T-cell (primary cell): ENCODE measurements at regions not wholly inside any gene's neighbourhood (a gene's known extent, or its start where the extent isn't known, plus 50 kb on each side); places are given as distances from the start of the nearest gene placed in this dataset.
"Not testable (repeated sequence)": the region's sequence is repeated elsewhere in the genome, so short reads cannot be mapped to it uniquely, and the experiment has no call there.

Experiments
- ATAC-seq, 4 experiments: fragments of 200-7000 bp in 3 of 4; fragments of 150-1000 bp in 1 of 4; cut with Tn5 transposase; replicated peaks in 1 of 4; 1 replicate in 3 of 4; 2 replicates in 1 of 4; pipeline ENCODE4 v1.10.0; 2021; ENCODE audit warnings: moderate library complexity in 3 of 4, mild to moderate bottlenecking in 2 of 4, moderate number of reproducible peaks in 1 of 4
- CTCF ChIA-PET, 2 donors: fragments of 300-600 bp; sonication (Branson Sonifier 250); formaldehyde crosslinking; loops; one replicate each; lab custom pipeline; 2022; ENCODE audit warnings: antibody characterized with exemption in 2 of 2; lab: Charles Lee
- POLR2A ChIA-PET, 2 donors: fragments of 300-600 bp; sonication (Branson Sonifier 250); formaldehyde crosslinking; loops; one replicate each; lab custom pipeline; 2022; ENCODE audit warnings: antibody characterized with exemption in 2 of 2; lab: Charles Lee
- DNase-seq, 35 experiments: peaks; one replicate each; pipeline versions ENCODE4 v3.0.0 to v3.0.0-alpha.2; 2013 to 2023
- H3K27ac ChIP-seq: one replicate; pipeline ENCODE4 v1.5.1; 2013; ENCODE audit warnings: low read length
- H3K27me3 ChIP-seq, 2 experiments: replicated peaks in 1 of 2; 1 replicate in 1 of 2; 2 replicates in 1 of 2; pipeline versions ENCODE4 v1.6.1 to v1.7.0; 2013; ENCODE audit warnings: low read length in 1 of 2, mixed read lengths in 1 of 2; ENCODE audit not compliant: control insufficient read depth in 2 of 2, insufficient read depth in 2 of 2; ENCODE audit errors: extremely low read depth in 1 of 2
- H3K36me3 ChIP-seq, 2 donors: 1 replicate in 1 of 2; 2 replicates in 1 of 2; pipeline versions ENCODE4 v1.6.1 to v1.7.0; 2013; ENCODE audit warnings: low read length in 1 of 2; ENCODE audit not compliant: control insufficient read depth in 2 of 2, insufficient read depth in 1 of 2; ENCODE audit errors: extremely low read depth in 1 of 2
- H3K4me1 ChIP-seq, 2 experiments: 1 replicate in 1 of 2; 2 replicates in 1 of 2; pipeline versions ENCODE4 v1.6.1 to v1.7.0; 2013; ENCODE audit warnings: low read length in 2 of 2, mixed read lengths in 1 of 2; ENCODE audit not compliant: insufficient read depth in 2 of 2, control insufficient read depth in 1 of 2; ENCODE audit errors: extremely low read depth in 1 of 2
- H3K4me3 ChIP-seq, 2 donors: 1 replicate in 1 of 2; 2 replicates in 1 of 2; pipeline versions ENCODE4 v1.5.1 to v1.7.0; 2013; ENCODE audit warnings: mild to moderate bottlenecking in 2 of 2, low read length in 1 of 2, moderate library complexity in 1 of 2; ENCODE audit not compliant: control insufficient read depth in 1 of 2; ENCODE audit errors: extremely low read depth in 1 of 2
- H3K9me3 ChIP-seq: 2 replicates; pipeline ENCODE4 v1.7.0; 2013
- H3K27ac Mint-ChIP-seq, 2 donors: one replicate each; pipeline ENCODE4 v1.8.0; 2020 to 2021; ENCODE audit warnings: mild to moderate bottlenecking in 2 of 2, mixed read lengths in 2 of 2
- H3K27me3 Mint-ChIP-seq, 2 donors: one replicate each; pipeline ENCODE4 v1.8.0; 2021 to 2022; ENCODE audit warnings: mixed read lengths in 2 of 2
- H3K36me3 Mint-ChIP-seq: one replicate; pipeline ENCODE4 v1.8.0; 2021; ENCODE audit warnings: mixed read lengths
- H3K4me1 Mint-ChIP-seq, 3 donors: one replicate each; pipeline ENCODE4 v1.8.0; 2020 to 2022; ENCODE audit warnings: mixed read lengths in 3 of 3, mild to moderate bottlenecking in 1 of 3
- H3K4me3 Mint-ChIP-seq, 3 donors: one replicate each; pipeline ENCODE4 v1.8.0; 2020 to 2022; ENCODE audit warnings: mild to moderate bottlenecking in 3 of 3, mixed read lengths in 3 of 3, moderate library complexity in 3 of 3
- H3K9me3 Mint-ChIP-seq, 3 donors: one replicate each; pipeline ENCODE4 v1.8.0; 2020 to 2022; ENCODE audit warnings: mixed read lengths in 3 of 3
- WGBS: methylation state at CpG from one replicate; pipeline ENCODE4 v1.1.5; 2013; ENCODE audit warnings: missing lambda C conversion rate; ENCODE audit not compliant: insufficient coverage; 5-methylcytosine and 5-hydroxymethylcytosine counted together

GRCh38 chr7:146057958-146058357 is 58.6 kb upstream of the CNTNAP2 start:
- H3K27me3 ChIP-seq, result no peaks in the 10 kb centered on the region
- no peaks in the 10 kb centered on the region for H3K27me3 Mint-ChIP-seq
- no peaks in the 10 kb centered on the region for H3K4me1 Mint-ChIP-seq
- ATAC-seq (no peak), DNase-seq (no peak)
- 77% methylated on average over 5 of the region's 6 CpGs for WGBS
- no peak overlapping the region for H3K27ac Mint-ChIP-seq
- H3K36me3 Mint-ChIP-seq, result no peaks in the 10 kb centered on the region
- H3K9me3 Mint-ChIP-seq, result peaks cover 3 to 19% (median 17%) of the 10 kb centered on the region in 3 donors
- H3K4me3 Mint-ChIP-seq, result no peak overlapping the region
- no peak overlapping the region for H3K27ac ChIP-seq
- H3K36me3 ChIP-seq, result no peaks in the 10 kb centered on the region
- no peaks in the 10 kb centered on the region for H3K4me1 ChIP-seq
- H3K9me3 ChIP-seq, result no peaks in the 10 kb centered on the region
- H3K4me3 ChIP-seq, result no peak overlapping the region
- CTCF ChIA-PET, result no interaction called here
- POLR2A ChIA-PET, result no interaction called here

DNA sequence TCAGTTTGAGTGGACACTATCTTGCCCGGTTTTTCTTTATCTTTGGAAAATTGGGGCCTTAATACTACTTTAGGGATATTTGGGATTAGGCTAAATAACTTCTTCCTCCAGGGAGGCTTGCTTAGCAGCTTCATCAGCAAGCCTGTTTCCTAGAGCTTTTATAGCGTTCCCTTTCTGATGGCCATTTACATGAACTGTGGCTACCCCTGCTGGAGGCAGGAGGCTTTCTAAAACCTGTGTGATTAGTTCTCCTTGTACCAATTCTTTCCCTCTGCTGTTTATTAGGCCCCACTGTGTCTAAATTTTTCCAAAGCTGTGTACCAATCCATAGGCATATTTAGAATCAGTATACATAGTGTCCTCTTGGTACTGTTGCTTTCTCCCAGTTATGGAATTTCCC is 61.7 kb upstream of the CNTNAP2 start:
- WGBS, result 60% methylated on average over 1 of the region's 2 CpGs
- Histone ChIP-seq H3K4me1 (no peaks in the 10 kb centered on the region), H3K9me3 (no peaks in the 10 kb centered on the region), H3K27me3 (no peaks in the 10 kb centered on the region), H3K27ac (no peak overlapping the region), H3K36me3 (no peaks in the 10 kb centered on the region), H3K4me3 (no peak overlapping the region)
- Mint-ChIP-seq H3K4me1 (no peaks in the 10 kb centered on the region), H3K27me3 (no peaks in the 10 kb centered on the region), H3K36me3 (no peaks in the 10 kb centered on the region), H3K9me3 (peaks cover 7 to 22% (median 19%) of the 10 kb centered on the region in 3 donors), H3K27ac (no peak overlapping the region), H3K4me3 (no peak overlapping the region)
- CTCF ChIA-PET, result no interaction called here
- POLR2A ChIA-PET, result no interaction called here
- no peak for DNase-seq
- no peak for ATAC-seq

DNA sequence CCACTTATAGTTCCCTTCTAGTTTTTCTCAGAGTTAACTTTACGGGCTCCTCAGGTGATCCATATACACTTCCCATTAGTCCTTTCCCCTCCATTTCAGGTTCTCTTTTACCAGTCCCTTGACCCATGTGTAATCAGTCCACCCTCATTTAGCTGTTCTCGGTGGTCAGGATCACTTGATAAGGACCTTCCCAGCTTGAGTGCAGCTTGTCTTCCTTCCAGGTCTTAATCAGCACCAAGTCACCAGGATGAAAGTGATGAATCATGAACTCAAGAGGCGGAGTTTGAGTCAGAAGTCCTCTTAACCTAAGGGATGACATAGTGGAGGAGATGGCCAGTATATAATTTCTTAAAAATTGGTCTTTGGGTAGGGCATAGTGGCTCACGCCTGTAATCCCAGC is 63.1 kb upstream of the CNTNAP2 start:
- Histone ChIP-seq H3K27ac (no peak overlapping the region), H3K36me3 (no peaks in the 10 kb centered on the region), H3K27me3 (no peaks in the 10 kb centered on the region), H3K4me3 (no peak overlapping the region), H3K4me1 (no peaks in the 10 kb centered on the region), H3K9me3 (no peaks in the 10 kb centered on the region)
- ChIA-PET CTCF (no interaction called here), POLR2A (no interaction called here)
- WGBS, result 90% methylated on average over 2 of the region's 4 CpGs
- H3K4me1 Mint-ChIP-seq, result no peaks in the 10 kb centered on the region
- DNase-seq (no peak), ATAC-seq (no peak)
- H3K27me3 Mint-ChIP-seq, result no peaks in the 10 kb centered on the region
- peaks cover 7 to 24% (median 13%) of the 10 kb centered on the region in 3 donors for H3K9me3 Mint-ChIP-seq
- H3K4me3 Mint-ChIP-seq, result no peak overlapping the region
- no peaks in the 10 kb centered on the region for H3K36me3 Mint-ChIP-seq
- H3K27ac Mint-ChIP-seq, result no peak overlapping the region

GRCh38 chr7:146043310-146043709 is 73.3 kb upstream of the CNTNAP2 start:
- WGBS, result 93% methylated on average over 7 of the region's 14 CpGs
- H3K4me1 ChIP-seq, ATAC-seq, H3K27me3 ChIP-seq, H3K36me3 Mint-ChIP-seq, H3K4me1 Mint-ChIP-seq, H3K36me3 ChIP-seq, POLR2A ChIA-PET, H3K4me3 ChIP-seq, DNase-seq, H3K27ac Mint-ChIP-seq, H3K27ac ChIP-seq, H3K4me3 Mint-ChIP-seq, H3K27me3 Mint-ChIP-seq, H3K9me3 ChIP-seq, CTCF ChIA-PET: not testable (repeated sequence)
- peaks cover 0 to 13% (median 4%) of the 10 kb centered on the region in 3 donors for H3K9me3 Mint-ChIP-seq

GRCh38 chr7:146028251-146028750 is 88.3 kb upstream of the CNTNAP2 start:
- no peak for DNase-seq
- peaks cover 14 to 28% (median 17%) of the 10 kb centered on the region in 3 donors for H3K9me3 Mint-ChIP-seq
- POLR2A ChIA-PET, result no interaction called here
- no peak for ATAC-seq
- Histone ChIP-seq H3K36me3 (no peaks in the 10 kb centered on the region), H3K9me3 (no peaks in the 10 kb centered on the region), H3K4me3 (no peak overlapping the region), H3K27ac (no peak overlapping the region), H3K27me3 (no peaks in the 10 kb centered on the region), H3K4me1 (no peaks in the 10 kb centered on the region)
- no peak overlapping the region for H3K27ac Mint-ChIP-seq
- H3K36me3 Mint-ChIP-seq, result no peaks in the 10 kb centered on the region
- CTCF ChIA-PET, result no interaction called here
- no peaks in the 10 kb centered on the region for H3K27me3 Mint-ChIP-seq
- H3K4me3 Mint-ChIP-seq, result no peak overlapping the region
- WGBS, result no CpG with 5 or more reads among the region's 3 CpGs
- H3K4me1 Mint-ChIP-seq, result no peaks in the 10 kb centered on the region

- Mint-ChIP-seq H3K36me3 (no peaks in the 10 kb centered on the region), H3K9me3 (peaks cover 14 to 28% (median 17%) of the 10 kb centered on the region in 3 donors), H3K27ac (no peak overlapping the region), H3K4me1 (no peaks in the 10 kb centered on the region), H3K27me3 (no peaks in the 10 kb centered on the region), H3K4me3 (no peak overlapping the region)
- Histone ChIP-seq H3K9me3 (no peaks in the 10 kb centered on the region), H3K4me3 (no peak overlapping the region), H3K4me1 (no peaks in the 10 kb centered on the region), H3K27ac (no peak overlapping the region), H3K27me3 (no peaks in the 10 kb centered on the region), H3K36me3 (no peaks in the 10 kb centered on the region)
- ChIA-PET POLR2A (no interaction called here), CTCF (no interaction called here)
- DNase-seq (no peak), ATAC-seq (no peak)
These were observed 89.4 kb upstream of the CNTNAP2 start for GRCh38 chr7:146027243-146027642.

DNA sequence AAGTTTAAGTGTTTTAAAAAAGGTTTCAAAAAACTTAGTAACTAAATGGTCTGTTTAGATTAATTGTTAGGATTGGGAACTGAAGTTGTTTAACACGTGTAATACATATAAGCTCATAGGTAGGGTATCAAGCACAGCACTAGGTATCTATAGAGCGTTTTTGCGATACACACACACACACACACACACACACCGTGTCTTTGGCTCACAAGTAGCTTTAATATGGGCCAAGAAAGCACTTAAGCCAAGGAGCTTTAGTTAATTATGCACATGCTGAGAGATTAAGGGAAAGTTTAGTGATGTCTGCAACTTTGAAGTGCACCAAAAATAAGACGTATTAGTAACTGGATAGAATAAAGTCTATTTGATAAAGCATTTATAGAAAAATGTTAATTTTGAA is 93.8 kb upstream of the CNTNAP2 start:
- no peaks in the 10 kb centered on the region for H3K27me3 Mint-ChIP-seq
- Histone ChIP-seq H3K4me3 (no peak overlapping the region), H3K27me3 (no peaks in the 10 kb centered on the region), H3K9me3 (no peaks in the 10 kb centered on the region), H3K27ac (no peak overlapping the region), H3K36me3 (no peaks in the 10 kb centered on the region), H3K4me1 (no peaks in the 10 kb centered on the region)
- no peaks in the 10 kb centered on the region for H3K4me1 Mint-ChIP-seq
- H3K36me3 Mint-ChIP-seq, result no peaks in the 10 kb centered on the region
- H3K27ac Mint-ChIP-seq, result no peak overlapping the region
- ATAC-seq (no peak), DNase-seq (no peak)
- WGBS, result no CpG with 5 or more reads among the region's 5 CpGs
- H3K9me3 Mint-ChIP-seq, result peaks cover 15 to 24% (median 17%) of the 10 kb centered on the region in 3 donors
- POLR2A ChIA-PET, result no interaction called here
- no peak overlapping the region for H3K4me3 Mint-ChIP-seq
- CTCF ChIA-PET, result no interaction called here
